Astrocyte of the cerebellum (primary cell): ENCODE measurements at regions not wholly inside any gene's neighbourhood (a gene's known extent, or its start where the extent isn't known, plus 50 kb on each side); places are given as distances from the start of the nearest gene placed in this dataset.

Source experiments
- DNase-seq: peaks from one replicate; pipeline ENCODE4 v3.0.0-alpha.2; 2011; ENCODE audit warnings: low read depth
- H3K4me3 ChIP-seq: 2 replicates; pipeline ENCODE4 v1.5.1; 2011; ENCODE audit warnings: mild to moderate bottlenecking, low read depth, low read length, moderate library complexity
- CTCF ChIP-seq: IDR thresholded peaks from 2 replicates; pipeline ENCODE4 v1.5.1; 2012; ENCODE audit warnings: low read length, low read depth, moderate library complexity, mild to moderate bottlenecking; ENCODE audit errors: missing control alignments
- in situ Hi-C: cut with HindIII; loops from 2 replicates; pipeline ENCODE4 v1.10.0; 2017; ENCODE audit warnings: low sequenced_read_pairs

- H3K4me3 ChIP-seq = no peak overlapping the region
- in situ Hi-C loops = no loop called here
- no peak for DNase-seq
- no peak for TF ChIP-seq CTCF
Measured at GRCh38 chr6:22926790-22927354, 357.5 kb downstream of the HDGFL1 start.

- DNase-seq = no peak
- TF ChIP-seq CTCF = no peak
- no peak overlapping the region for H3K4me3 ChIP-seq
- in situ Hi-C loops = no loop called here
Measured at GRCh38 chr6:22928775-22929174, 359.4 kb downstream of the HDGFL1 start.

- H3K4me3 ChIP-seq = no peak overlapping the region
- no peak for DNase-seq
- in situ Hi-C loops = no loop called here
- no peak for TF ChIP-seq CTCF
Measured at GRCh38 chr6:22929311-22929985, 360.1 kb downstream of the HDGFL1 start.

GRCh38 chr6:22940581-22941290, 371.4 kb downstream of the HDGFL1 start:
- H3K4me3 ChIP-seq = no peak overlapping the region
- TF ChIP-seq CTCF = no peak
- DNase-seq = no peak
- in situ Hi-C loops = no loop called here

GRCh38 chr6:22942403-22942802, 373.0 kb downstream of the HDGFL1 start:
- H3K4me3 ChIP-seq = no peak overlapping the region
- TF ChIP-seq CTCF = no peak
- in situ Hi-C loops = no loop called here
- DNase-seq = peak; percentile 28

GRCh38 chr6:22943327-22943726, 374.0 kb downstream of the HDGFL1 start:
- DNase-seq = no peak
- TF ChIP-seq CTCF = no peak
- no peak overlapping the region for H3K4me3 ChIP-seq
- in situ Hi-C loops = no loop called here
